Cardiac fibroblast (primary cell): ENCODE measurements at regions not wholly inside any gene's neighbourhood (a gene's known extent, or its start where the extent isn't known, plus 50 kb on each side); places are given as distances from the start of the nearest gene placed in this dataset.

Source experiments
- DNase-seq, 2 donors: peaks; one replicate each; pipeline versions ENCODE4 v3.0.0 to v3.0.0-alpha.2; 2010; ENCODE audit warnings: low read depth in 2 of 2
- H3K4me3 ChIP-seq, 2 donors: replicated peaks in 1 of 2; 1 replicate in 1 of 2; 2 replicates in 1 of 2; pipeline ENCODE4 v1.5.1; 2011; ENCODE audit warnings: low read depth in 2 of 2, low read length in 2 of 2, mild to moderate bottlenecking in 2 of 2, moderate library complexity in 1 of 2
- TF ChIP-seq, protein P1 (sequence below): IDR thresholded peaks from one replicate; pipeline ENCODE4 v1.5.1; 2011; ENCODE audit warnings: low read depth, mild to moderate bottlenecking, low read length, inconsistent platforms

DNA sequence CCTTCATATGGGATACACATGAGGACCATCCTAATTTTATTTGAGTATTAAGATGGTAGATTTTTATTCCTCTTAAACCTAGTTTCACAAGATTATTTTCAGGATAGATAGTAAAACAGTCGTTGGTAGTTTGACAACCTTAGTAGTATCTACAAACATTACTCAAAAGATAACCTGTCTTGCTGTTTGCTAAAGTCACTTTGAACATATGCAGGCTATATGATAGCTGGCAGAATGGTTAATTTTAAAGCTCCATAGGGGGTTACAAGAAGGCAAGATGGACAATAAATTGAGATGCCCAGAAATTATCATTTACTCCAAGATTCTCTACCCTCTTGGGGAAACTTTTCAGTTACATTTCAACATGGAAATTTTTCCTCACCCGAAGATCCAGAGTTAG, 525.7 kb downstream of the SOX5 start:
- H3K4me3 ChIP-seq, result no peak overlapping the region
- DNase-seq, result no peak
- TF ChIP-seq, protein P1, sequence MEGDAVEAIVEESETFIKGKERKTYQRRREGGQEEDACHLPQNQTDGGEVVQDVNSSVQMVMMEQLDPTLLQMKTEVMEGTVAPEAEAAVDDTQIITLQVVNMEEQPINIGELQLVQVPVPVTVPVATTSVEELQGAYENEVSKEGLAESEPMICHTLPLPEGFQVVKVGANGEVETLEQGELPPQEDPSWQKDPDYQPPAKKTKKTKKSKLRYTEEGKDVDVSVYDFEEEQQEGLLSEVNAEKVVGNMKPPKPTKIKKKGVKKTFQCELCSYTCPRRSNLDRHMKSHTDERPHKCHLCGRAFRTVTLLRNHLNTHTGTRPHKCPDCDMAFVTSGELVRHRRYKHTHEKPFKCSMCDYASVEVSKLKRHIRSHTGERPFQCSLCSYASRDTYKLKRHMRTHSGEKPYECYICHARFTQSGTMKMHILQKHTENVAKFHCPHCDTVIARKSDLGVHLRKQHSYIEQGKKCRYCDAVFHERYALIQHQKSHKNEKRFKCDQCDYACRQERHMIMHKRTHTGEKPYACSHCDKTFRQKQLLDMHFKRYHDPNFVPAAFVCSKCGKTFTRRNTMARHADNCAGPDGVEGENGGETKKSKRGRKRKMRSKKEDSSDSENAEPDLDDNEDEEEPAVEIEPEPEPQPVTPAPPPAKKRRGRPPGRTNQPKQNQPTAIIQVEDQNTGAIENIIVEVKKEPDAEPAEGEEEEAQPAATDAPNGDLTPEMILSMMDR, result no peak

DNA sequence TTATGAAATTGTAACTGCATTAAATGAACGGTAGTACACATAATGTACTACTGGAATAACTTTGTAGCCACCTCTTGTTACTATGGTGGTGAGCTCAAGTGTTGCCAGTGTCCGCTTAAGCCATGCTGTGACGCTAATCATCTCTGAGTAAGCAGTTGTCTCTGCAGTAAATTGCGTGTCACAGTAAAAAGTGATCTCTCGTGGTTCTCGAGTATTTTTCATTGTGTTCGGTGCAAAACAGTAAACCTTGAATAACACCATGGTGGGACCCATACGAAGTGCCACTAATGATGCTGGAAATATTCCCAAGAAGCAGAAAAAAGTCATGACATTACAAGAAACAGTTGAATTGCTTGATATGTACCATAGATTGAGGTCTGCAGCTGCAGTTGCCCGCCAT, 524.8 kb downstream of the SOX5 start:
- no peak for DNase-seq
- TF ChIP-seq, protein P1, result no peak
- no peak overlapping the region for H3K4me3 ChIP-seq

DNA sequence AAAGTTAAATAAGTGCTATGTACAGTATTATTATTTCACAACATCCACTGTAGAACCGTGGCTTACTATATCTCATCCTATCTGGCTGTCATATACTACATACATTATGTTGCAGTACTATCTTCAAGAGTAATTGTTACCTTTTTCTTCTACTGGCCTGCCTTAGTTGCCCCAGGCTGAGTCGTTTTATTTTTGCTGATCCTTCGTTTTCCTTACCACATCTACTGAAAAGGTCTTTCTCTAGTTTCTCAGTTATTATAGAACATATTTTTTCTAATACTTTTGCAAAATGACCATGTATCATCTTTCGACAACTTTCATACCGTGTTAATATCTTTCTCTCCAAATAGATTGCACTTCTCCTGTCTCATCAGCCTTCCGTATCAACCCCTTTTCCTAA, 523.1 kb downstream of the SOX5 start:
- H3K4me3 ChIP-seq, result no peak overlapping the region
- no peak for DNase-seq
- TF ChIP-seq, protein P1, result no peak

DNA sequence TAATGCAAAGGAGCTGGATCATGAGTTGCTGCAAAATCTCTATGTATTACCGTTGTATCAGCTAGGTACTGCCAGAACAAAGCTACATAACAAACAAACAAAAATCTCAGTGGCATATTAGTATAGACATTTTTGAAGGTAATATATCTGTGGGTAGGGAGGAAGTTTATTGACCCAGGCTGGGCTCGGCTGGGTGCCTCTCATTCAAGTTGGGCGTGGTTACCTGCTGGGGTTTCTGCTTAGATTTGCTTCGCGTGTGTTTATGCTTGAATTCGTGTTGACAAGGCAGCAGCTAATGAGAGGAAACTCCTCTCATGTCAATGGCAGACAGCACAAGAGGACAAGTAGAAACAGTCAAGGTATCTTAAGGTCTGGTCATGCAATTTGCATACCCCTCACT, 520.7 kb downstream of the SOX5 start:
- TF ChIP-seq, protein P1, result no peak
- no peak for DNase-seq
- no peak overlapping the region for H3K4me3 ChIP-seq

DNA sequence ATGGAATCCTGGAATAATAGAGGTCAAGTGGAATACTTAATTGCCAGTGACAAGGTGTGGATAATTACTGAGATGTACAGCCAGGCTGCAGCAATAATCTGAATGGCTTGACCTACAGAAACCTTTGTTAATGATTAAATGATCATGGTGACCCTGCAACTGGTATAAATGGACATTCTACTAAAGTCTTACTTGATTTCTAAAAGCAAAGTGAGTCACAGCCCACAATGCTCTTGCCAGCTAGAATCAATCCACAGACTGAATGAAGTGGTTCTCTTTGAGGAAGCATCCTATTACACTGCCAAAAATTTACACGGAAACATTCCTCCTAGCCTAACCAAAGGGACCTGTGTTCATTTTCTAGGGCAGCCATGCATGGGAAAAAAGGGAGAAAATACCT, 518.5 kb downstream of the SOX5 start:
- DNase-seq, result no peak
- H3K4me3 ChIP-seq, result no peak overlapping the region
- TF ChIP-seq, protein P1, result no peak

DNA sequence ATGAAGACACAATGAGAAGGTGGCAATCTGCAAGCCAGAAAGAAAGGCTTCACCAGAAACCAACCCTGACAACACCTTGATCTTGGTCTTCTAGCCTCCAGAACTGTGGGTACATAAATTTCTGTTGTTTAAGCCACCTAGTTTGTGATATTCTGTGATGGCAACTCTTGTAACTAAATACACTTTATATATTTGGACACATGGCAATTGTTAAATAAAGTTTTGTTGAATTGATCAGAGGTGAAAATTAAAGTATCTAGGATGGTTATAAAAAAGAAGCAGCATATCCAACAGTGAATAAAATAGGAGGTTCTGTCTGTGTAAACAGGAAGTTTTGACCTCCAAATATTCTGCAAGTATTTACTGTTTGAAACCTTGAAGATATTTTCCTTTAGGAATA, 516.3 kb downstream of the SOX5 start:
- TF ChIP-seq, protein P1, result no peak
- DNase-seq, result no peak

DNA sequence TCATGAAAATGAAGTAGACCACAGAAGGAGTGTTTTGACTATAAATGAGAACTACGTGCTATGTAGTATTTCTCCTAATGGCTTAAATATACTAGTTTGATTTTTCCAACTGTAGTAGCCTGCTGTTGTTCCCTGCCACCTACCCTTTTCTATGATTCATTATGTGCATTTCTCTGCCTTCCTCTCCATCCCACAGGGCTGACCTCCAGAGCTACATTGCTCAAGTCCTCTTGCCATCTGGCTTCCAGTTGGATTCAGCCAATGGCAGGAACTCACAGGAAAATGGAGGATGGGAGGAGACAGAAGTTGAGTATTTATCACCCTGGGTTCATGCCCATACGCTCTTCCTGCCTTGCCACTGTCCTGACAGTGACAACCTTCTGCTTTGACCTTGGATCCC, 515.3 kb downstream of the SOX5 start:
- TF ChIP-seq, protein P1, result no peak
- DNase-seq, result no peak
- no peak overlapping the region for H3K4me3 ChIP-seq

More for the DNA sequence above, 516.3 kb downstream of the SOX5 start:
- no peak overlapping the region for H3K4me3 ChIP-seq
